GM19099 (cell line): ENCODE measurements at regions not wholly inside any gene's neighbourhood (a gene's known extent, or its start where the extent isn't known, plus 50 kb on each side); places are given as distances from the start of the nearest gene placed in this dataset.

Experiments used
- POLR2A ChIP-seq: IDR thresholded peaks from 3 replicates; pipeline ENCODE4 v1.6.1; 2011; ENCODE audit warnings: low read depth; ENCODE audit not compliant: insufficient read length; ENCODE audit errors: extremely low read depth

DNA sequence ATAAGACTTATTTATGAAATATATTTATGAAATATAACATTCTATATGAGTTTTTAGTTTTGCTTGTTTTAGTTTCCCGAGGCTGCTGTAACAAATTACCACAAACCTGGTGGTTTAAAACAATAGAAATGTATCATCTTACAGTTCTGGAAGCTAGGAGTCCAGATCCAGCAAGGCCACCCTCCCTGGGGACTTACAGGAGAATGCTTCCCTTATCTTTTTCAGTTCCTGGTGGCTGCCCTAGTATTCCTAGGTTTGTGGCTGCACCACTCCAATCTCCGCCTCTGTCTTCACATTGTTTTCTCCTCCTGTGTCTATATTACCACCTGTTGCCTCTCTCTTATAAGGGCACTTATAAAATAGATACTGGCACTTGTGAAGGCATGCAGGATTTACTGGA is 877.8 kb downstream of the TUSC7 start:
- TF ChIP-seq POLR2A: no peak

DNA sequence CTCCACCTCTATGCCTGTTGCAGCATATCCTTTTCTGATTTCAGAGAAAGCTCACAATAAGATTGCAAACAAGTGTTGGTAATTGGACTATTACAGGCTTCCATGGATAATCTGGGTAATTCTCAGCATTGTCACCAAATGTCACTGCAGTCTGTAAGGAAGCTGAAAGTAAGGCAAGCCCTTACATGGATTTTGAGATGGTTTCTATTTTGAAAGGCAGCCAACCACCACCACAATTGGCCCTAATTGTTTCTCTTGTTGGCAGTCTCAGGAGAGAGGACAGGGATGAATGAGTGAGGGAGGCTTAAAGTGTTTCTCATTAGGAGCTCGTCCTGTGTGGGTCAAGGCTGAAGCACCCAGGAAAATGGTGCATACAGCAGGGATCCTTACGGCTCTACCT is 879.9 kb downstream of the TUSC7 start:
- TF ChIP-seq POLR2A: no peak

DNA sequence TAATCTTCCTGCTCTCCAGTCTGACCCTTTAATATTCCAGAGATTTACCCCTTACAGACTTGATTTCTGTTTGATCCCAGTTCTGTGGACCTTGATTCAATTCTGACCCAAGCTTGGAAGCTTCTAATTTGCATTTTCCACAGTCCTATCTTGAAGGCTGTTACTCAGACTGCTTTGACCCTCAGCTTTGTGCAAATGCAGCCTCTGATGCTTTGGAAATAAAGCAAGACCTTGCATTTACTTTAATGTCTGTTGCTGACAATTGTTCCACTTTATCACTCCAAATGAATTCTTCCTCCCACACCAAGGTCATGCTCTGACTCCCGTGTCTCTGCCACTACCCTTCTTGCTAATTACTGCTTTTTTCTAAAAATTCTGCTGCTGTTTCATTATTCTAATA is 886.0 kb downstream of the TUSC7 start:
- no peak for TF ChIP-seq POLR2A

DNA sequence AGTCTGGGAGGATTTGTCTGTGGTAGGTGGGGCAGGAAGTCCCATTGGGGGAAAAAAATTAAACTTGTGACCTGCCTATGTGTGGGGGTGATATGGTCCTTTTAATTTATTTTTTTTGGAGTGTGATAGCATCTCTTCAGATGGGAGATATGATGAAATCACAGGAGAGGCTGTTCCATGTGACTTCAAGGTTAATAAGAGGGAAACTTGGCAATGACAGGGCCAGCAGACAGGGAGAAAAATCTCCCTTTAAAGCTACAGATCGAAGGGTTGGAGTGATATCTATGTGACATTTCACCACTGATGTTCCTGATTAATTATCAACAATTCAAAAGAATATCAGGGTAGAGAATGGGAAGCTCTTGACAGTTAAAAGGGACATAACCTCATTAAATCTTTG is 886.9 kb downstream of the TUSC7 start:
- no peak for TF ChIP-seq POLR2A

DNA sequence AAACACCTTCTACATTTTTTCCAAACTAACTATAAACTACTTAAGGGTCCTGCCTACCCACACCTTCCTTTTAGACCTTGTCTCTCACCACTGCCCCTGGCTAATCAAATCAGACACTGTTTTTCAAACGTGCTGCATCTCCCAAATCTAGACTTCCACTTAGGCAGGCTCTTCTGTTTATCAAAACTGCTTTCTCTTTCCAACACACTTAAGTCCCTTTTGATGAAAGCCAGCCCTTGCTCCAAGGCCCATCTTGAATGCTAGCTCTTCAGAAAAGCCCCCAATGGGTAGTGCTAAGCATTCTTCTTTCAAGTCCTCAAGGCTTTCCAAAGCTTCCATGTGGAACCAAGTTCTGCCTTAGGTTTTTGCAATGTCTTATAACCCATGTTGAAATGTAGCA is 888.3 kb downstream of the TUSC7 start:
- TF ChIP-seq POLR2A: no peak

DNA sequence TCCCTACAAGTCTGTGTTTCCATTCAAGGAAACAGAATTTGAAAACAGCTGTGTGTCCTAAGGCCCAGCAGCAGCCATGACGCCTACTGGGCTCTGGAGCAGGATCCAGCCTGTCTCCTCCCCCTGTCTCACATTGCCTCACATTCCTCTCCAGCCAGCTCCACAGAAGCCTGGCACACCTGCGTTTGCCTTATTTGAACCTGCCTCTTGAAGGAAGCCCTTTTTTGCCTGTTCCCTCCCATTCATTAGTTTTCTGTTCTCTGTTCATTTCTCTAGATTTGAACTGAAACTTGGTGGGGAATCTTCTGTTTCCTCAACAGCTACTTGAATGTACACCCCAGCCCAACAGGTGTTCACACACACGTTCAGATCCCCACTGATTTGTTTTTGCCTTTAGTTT is 890.5 kb downstream of the TUSC7 start:
- no peak for TF ChIP-seq POLR2A

DNA sequence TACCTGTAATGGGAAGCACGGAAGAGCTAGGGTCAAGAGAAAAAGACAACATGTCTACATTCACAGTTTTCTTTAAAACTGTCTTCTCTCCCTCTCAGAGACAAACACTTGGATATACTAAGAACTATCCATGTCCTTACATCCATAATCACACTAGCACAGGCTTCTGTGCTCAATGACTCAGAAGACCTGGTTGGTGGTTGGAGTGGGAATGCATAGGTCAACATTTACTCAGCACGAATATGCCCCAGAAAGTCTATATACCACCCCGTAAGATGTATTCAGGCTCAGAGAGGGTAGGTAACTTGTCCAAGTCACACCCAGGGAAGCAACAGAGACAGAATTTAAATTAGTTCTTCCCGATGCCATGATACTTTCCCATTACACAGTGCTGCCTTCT is 891.1 kb downstream of the TUSC7 start:
- TF ChIP-seq POLR2A: no peak

DNA sequence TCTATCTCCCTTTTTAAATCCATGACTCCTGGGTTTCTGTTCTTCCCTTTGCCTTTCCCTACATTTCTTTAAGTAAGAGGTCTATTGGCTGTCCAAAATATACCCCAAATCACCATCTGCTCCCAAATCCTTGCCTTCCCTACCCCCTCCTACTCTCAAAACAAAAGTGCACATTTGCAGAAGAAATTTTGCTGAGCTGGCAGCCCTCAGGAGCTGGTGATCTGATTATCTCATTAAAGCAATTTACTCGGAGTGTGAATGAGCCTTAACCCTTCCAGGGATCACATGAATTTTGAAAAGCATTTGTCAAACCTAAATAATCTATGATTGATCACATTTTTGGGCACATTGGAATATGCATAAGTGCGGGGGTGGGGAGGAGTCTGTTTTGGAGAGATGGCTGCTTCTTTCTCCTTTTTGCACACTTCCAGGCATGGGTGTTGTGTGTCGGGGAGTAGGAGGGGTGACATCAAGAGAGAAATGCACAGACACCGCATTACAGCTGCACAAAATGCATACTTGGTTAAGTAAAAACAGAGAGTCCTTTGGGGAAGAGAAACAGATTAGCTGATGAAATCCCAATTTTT is 892.6 kb downstream of the TUSC7 start:
- TF ChIP-seq POLR2A: no peak

DNA sequence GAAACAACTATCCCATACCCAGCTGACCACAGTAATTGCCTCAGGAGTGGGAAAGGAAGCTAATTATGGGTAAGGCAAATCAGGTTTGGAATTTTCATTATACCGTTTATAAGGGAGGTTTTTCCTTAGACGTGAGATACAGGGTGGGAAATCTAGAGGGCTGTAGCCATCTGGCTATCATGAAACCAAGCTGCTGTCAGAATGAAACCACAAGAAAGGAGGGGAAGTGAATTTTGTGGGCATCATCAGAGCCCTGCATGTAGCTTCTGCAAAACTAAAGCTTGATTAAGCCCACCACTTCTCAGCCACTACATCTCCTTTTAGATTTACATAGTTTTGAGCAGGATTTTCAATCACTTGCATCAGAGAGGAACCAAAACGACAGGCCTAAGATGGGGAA is 893.5 kb downstream of the TUSC7 start:
- TF ChIP-seq POLR2A: no peak

DNA sequence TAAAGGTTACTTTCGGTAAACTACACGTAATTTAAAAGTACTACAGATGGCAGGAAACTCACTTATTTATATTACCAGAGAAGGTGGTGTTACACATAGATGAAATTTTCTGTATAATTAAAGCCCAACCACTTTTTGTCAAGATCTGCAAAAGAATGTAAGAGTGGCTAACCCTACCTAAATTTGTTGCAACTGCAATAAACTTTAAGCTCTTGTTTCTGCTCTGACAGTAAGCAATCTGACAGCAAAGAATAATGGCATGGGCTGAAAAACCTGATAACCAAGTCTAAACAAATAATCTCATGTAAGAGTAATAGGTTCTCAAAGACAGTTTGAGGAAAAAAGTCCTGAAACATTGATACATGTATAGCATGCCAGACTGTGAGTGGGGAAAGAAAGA is 897.3 kb downstream of the TUSC7 start:
- no peak for TF ChIP-seq POLR2A

DNA sequence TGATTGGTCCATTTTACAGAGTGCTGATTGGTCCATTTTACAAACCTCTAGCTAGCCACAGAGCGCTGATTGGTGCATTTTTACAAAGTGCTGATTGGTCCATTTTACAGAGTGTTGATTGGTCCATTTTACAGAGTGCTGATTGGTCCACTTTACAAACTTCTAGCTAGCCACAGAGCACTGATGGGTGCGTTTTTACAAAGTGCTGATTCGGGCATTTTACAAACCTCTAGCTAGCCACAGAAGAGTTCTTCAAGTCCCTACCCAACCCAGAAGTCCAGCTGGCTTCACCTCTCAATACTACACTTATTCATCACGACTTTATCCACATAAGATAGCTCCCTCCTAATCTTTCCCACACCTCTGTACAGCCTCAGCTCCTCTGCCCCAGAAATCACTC is 899.8 kb downstream of the TUSC7 start:
- TF ChIP-seq POLR2A: no peak

DNA sequence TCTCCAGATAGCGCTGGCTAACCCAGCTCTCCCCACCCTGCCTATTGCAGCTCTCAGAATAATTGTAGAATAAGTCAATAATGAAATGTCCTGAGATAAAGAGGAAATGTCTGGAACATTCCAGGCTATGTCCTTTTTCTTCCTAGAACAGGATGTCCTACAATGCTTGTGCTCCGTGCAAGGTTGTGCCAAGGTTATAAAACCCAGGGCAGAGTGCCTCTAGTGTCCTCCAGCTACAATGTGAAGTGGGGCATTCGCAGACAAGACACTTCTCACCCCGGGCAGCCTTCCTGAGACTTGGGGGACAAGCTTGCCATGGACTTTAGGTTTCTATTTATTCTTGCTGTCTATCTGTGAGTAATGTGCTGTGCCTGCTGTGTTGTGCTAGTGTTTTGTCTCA is 900.6 kb downstream of the TUSC7 start:
- no peak for TF ChIP-seq POLR2A

DNA sequence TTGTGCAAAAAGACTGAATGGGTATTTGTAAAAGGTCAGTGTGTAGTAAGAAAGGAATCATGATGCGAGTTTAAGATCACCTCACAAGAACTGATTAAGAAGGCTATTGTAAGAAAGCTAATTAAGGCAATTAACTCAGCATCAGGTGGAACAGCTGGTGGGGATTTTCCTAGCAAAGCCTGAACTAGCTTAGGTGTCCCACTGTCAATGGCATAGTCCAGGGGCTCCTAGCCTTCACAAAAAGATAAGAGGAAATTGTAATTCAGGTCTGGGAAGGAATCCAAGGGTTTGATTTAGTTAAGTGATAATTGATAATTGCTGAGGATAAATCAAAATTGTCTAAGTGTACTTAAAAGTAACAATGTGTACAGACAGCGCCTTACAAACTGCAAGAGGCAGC is 901.6 kb downstream of the TUSC7 start:
- no peak for TF ChIP-seq POLR2A

DNA sequence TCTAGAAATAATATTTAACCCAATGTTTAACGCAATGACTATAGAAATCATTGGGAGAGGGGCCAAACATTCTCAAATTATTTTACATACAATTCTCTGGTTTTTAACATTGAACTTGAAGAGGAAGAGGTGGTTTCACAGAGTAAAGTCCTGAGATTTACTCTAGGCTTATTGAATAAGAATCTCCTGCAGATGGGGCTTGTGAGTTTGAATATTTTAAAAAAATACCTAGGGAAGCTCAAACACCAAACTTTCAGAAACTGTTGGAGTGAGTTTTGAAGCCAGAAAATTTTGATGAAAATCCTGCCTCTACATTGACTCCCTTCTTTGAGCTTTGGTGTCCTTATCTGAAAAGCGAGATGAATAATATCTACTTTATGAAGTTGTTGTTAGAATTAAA is 906.6 kb downstream of the TUSC7 start:
- no peak for TF ChIP-seq POLR2A

DNA sequence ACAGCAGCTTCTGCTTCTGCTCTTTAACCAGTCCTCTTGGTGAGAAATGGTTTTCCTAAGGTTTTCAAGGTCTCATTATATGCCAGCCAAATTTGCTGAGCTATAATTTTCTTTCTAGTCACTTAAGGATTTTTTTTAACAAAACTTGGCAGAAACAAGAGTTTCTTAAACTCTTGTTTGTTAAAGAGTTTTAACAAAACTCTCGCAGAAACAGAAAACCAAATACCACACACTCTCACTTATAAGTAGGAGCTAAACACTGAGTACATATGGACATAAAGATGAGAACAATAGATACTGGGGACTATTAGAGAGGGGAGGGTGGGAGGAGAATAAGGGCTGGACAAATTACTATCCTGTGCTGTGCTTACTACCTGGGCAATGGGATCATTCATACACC is 908.3 kb downstream of the TUSC7 start:
- TF ChIP-seq POLR2A: no peak

DNA sequence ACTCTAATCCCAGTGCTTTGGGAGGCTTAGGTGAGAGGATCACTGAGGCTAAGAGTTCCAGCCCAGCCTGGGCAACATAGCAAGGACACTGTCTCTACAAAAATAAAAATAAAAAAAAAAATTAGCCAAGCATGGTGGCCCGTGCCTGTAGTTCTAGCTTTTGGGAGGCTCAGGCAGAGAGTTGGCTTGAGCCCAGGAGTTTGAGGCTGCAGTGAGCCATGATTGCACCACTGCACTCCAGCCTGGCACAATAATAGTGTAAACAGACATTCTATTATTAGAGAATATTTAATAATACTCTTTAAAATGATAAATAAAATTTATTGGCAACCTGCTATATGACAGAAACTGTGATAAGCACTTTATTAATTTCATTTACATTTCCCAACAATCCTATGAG is 908.9 kb downstream of the TUSC7 start:
- no peak for TF ChIP-seq POLR2A

DNA sequence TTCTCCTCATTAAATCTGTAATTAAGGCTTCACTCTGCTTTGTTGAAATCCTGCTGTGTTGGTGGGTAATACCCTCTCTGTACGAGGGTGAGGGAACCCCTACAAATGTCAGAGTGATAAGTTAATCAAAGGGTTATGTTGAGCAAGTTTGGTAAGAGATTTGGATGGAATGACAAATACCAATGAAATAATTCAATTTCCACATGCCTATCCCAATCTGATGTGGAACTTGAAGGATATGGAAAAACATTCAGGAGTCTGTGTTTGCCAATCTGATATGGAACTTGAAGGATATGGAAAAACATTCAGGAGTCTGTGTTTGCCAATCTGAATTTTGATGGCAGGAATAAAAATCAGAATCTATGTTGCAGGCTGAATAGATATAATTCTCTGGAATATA is 910.2 kb downstream of the TUSC7 start:
- no peak for TF ChIP-seq POLR2A

DNA sequence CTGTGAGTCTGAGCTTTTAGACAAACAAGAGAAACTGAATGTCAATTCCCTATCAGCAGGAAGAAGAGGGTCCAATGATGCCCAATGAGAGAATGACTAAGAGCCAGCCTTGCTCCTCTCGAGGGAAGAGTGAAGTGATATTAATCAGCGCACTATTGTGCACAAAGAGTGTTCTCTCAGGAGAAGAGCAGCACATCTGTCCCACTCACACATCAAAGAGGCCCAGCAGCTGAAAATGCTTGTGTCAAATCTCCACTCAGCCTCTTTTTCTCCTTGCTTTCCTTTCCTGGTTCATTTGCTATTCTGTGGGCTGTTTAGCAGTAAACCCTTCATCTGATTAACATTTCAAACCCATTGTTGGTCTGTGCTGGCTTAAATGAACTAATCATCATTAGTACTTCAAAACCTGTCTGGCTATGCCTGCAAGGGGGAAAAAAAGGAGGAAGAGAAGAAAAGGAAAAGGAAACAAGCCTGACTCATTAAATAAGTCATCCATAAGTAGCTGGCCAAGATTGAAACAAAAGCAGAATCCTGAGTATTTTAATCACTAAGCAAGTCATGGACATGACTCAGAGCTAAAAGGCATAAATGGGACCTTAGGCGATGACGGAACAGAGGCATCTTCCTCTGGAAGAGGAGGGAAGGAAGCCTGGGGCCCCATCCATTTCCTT is 912.7 kb downstream of the TUSC7 start:
- no peak for TF ChIP-seq POLR2A

DNA sequence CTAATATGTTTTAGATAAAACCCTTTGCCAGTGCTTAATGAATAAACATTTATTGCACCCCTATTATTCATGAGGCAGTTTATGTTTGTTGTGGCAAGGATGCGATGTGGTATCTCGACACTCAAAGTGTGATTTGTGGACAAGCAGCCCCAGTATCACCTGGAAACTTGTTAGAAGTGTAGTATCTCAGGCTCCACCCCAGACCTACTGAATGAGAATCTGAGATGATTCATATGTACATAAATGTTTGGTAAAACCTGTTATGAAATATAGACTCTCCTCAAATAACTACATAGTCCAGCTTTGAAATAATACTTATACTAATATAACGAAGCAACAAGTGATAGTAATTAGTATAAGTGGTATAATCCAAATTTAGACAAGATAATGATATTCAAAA is 914.8 kb downstream of the TUSC7 start:
- TF ChIP-seq POLR2A: no peak
